Upper lobe of left lung (tissue), 4 donors: ENCODE measurements at regions not wholly inside any gene's neighbourhood (a gene's known extent, or its start where the extent isn't known, plus 50 kb on each side); places are given as distances from the start of the nearest gene placed in this dataset.

Experiments
- POLR2A ChIP-seq, 4 donors: fragments of 450-650 bp; IDR thresholded peaks; one replicate each; pipeline ENCODE4 v1.5.1; 2016 to 2017; ENCODE audit warnings: antibody characterized with exemption in 4 of 4, mild to moderate bottlenecking in 2 of 4
- POLR2AphosphoS5 ChIP-seq, 2 donors: sonication (generic); formaldehyde crosslinking; IDR thresholded peaks; one replicate each; pipeline ENCODE4 v1.5.1; 2017; ENCODE audit warnings: antibody characterized with exemption in 2 of 2
- TF ChIP-seq, protein P1 (sequence below), 6 experiments: fragments of 450-650 bp in 4 of 6; fragments of 200-600 bp in 2 of 6; sonication (generic) in 2 of 6; IDR thresholded peaks; one replicate each; pipeline ENCODE4 v1.5.1; 2016 to 2019; ENCODE audit warnings: antibody characterized with exemption in 6 of 6

DNA sequence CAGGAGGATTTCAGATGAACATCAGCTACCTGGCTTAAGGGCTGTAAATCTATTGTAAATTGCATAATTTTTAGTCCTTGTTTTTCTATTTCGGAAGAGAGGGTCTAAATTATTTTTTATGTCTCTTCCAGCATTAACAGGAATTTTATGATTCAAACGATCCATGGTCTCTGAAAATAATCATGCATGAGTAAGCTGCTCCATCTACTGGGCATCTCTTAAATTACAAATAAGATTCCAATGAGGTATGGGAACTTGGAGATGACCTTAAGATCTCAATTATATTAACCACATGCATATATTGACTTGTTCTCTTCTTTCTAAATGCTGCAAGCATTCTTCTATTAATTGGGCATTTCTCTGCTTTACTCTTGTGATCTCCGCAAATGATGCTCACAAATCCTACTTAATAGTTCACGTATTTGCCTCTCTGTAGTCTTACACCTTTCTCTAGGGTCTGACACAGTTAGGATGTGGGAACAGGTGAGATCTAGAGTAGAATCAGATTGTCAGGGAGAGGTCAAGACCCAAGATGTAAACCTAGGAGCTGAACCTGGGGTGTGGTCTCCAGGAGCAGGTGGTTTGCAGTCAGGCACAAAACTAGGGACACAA is 86.9 kb downstream of the NUDT12 start:
- TF ChIP-seq, protein P1, sequence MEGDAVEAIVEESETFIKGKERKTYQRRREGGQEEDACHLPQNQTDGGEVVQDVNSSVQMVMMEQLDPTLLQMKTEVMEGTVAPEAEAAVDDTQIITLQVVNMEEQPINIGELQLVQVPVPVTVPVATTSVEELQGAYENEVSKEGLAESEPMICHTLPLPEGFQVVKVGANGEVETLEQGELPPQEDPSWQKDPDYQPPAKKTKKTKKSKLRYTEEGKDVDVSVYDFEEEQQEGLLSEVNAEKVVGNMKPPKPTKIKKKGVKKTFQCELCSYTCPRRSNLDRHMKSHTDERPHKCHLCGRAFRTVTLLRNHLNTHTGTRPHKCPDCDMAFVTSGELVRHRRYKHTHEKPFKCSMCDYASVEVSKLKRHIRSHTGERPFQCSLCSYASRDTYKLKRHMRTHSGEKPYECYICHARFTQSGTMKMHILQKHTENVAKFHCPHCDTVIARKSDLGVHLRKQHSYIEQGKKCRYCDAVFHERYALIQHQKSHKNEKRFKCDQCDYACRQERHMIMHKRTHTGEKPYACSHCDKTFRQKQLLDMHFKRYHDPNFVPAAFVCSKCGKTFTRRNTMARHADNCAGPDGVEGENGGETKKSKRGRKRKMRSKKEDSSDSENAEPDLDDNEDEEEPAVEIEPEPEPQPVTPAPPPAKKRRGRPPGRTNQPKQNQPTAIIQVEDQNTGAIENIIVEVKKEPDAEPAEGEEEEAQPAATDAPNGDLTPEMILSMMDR (IDR thresholded peaks at IDR 0.05), result peak; percentile 41 to 71 (median 58)
- TF ChIP-seq POLR2AphosphoS5 (IDR thresholded peaks at IDR 0.05) (no peak), POLR2A (IDR thresholded peaks at IDR 0.05) (no peak)
